HepG2 (cell line): ENCODE measurements at regions not wholly inside any gene's neighbourhood (a gene's known extent, or its start where the extent isn't known, plus 50 kb on each side); places are given as distances from the start of the nearest gene placed in this dataset.

Experiments
- ATAC-seq: fragments of 200-7000 bp; cut with Tn5 transposase; 3 replicates; pipeline ENCODE4 v1.9.1; 2020; ENCODE audit warnings: mild to moderate bottlenecking, moderate library complexity
- BruUV-seq: library from RNA; stranded (reverse); fragments of 400-500 nt; replicated peaks from 2 replicates; lab custom pipeline; 2021; lab: Mats Ljungman, UMichigan
- CTCF ChIA-PET: fragments of 300-600 bp; formaldehyde crosslinking; extraction: SDS; loops from one replicate; lab custom pipeline; 2021; ENCODE audit warnings: low total read pairs, inconsistent platforms, low intra/inter-chr PET ratio; lab: Yijun Ruan, JAX
- POLR2A ChIA-PET: fragments of 350-600 bp; sonication (Branson Sonifier 250); formaldehyde crosslinking; loops from one replicate; lab custom pipeline; 2020; ENCODE audit warnings: antibody characterized with exemption, inconsistent platforms; lab: Yijun Ruan, JAX
- DNase-seq: peaks from one replicate; pipeline ENCODE4 v3.0.0-alpha.2; 2015; ENCODE audit warnings: low spot score
- FAIRE-seq: peaks from 3 replicates; lab custom pipeline; 2011; peaks lifted over from hg19 to GRCh38; lab: Jason Lieb, UNC
- H2AFZ ChIP-seq: one replicate; pipeline ENCODE4 v1.6.1; 2011; ENCODE audit warnings: low read length, inconsistent platforms
- H3K27ac ChIP-seq: fragments of 300-600 bp; 3 replicates; pipeline ENCODE4 v1.8.0; 2011; ENCODE audit warnings: mixed run types, mild to moderate bottlenecking, mixed read lengths, low read length, inconsistent platforms; ENCODE audit not compliant: insufficient read depth; ENCODE audit errors: extremely low read length
- H3K27me3 ChIP-seq, 2 experiments: fragments of 200-600 bp in 1 of 2; 2 replicates in 1 of 2; 3 replicates in 1 of 2; pipeline versions ENCODE4 v1.6.0 to v1.8.0; 2011; ENCODE audit warnings: low read length in 2 of 2, mild to moderate bottlenecking in 2 of 2, moderate library complexity in 2 of 2, inconsistent platforms in 1 of 2; ENCODE audit not compliant: insufficient read depth in 2 of 2, control insufficient read depth in 1 of 2
- H3K36me3 ChIP-seq, 2 experiments: fragments of 200-600 bp in 1 of 2; replicated peaks in 1 of 2; 2 replicates in 1 of 2; 3 replicates in 1 of 2; pipeline versions ENCODE4 v1.5.1 to v1.8.0; 2011; ENCODE audit warnings: low read length in 2 of 2, inconsistent platforms in 1 of 2; ENCODE audit not compliant: insufficient read depth in 2 of 2, control insufficient read depth in 1 of 2
- H3K4me1 ChIP-seq: 2 replicates; pipeline ENCODE4 v1.5.1; 2012; ENCODE audit warnings: low read length, inconsistent platforms; ENCODE audit not compliant: insufficient read depth
- H3K4me2 ChIP-seq: 2 replicates; pipeline ENCODE4 v1.6.0; 2011; ENCODE audit warnings: low read depth, low read length, inconsistent platforms
- H3K4me3 ChIP-seq, 3 experiments: fragments of 200-600 bp in 1 of 3; sonication (generic), shearing (Covaris generic) in 1 of 3; replicated peaks in 1 of 3; 2 replicates each; pipeline ENCODE4 v1.5.1; 2011 to 2016; ENCODE audit warnings: low read length in 3 of 3, inconsistent platforms in 2 of 3, low read depth in 2 of 3, mild to moderate bottlenecking in 2 of 3, control low read depth in 1 of 3, mixed read lengths in 1 of 3; ENCODE audit not compliant: insufficient read depth in 1 of 3
- H3K79me2 ChIP-seq: one replicate; pipeline ENCODE4 v1.6.1; 2011; ENCODE audit warnings: low read length, inconsistent platforms; ENCODE audit not compliant: insufficient read depth
- H3K9ac ChIP-seq: 2 replicates; pipeline ENCODE4 v1.6.0; 2011; ENCODE audit warnings: mild to moderate bottlenecking, low read depth, low read length, inconsistent platforms; ENCODE audit not compliant: insufficient read depth
- H3K9me3 ChIP-seq: 2 replicates; pipeline ENCODE4 v1.5.1; 2012; ENCODE audit warnings: mild to moderate bottlenecking, low read length
- H4K20me1 ChIP-seq: 2 replicates; pipeline ENCODE4 v1.6.0; 2011; ENCODE audit warnings: inconsistent platforms, mild to moderate bottlenecking, low read length, moderate library complexity; ENCODE audit not compliant: insufficient read depth
- HNRNPL ChIP-seq: fragments of 200-400 bp; formaldehyde crosslinking; IDR thresholded peaks from 2 replicates; pipeline ENCODE4 v1.6.1; 2017; ENCODE audit warnings: mild to moderate bottlenecking, low read depth, low read length
- IRX3 ChIP-seq: sonication (generic); formaldehyde crosslinking; IDR thresholded peaks from 2 replicates; pipeline ENCODE4 v1.8.1; 2023; ENCODE audit warnings: mild to moderate bottlenecking, low read depth, missing genetic modification reagents, borderline replicate concordance
- MEIS2 ChIP-seq: sonication (generic); formaldehyde crosslinking; IDR thresholded peaks from 2 replicates; pipeline ENCODE4 v1.9.0; 2021; ENCODE audit warnings: mild to moderate bottlenecking, missing genetic modification reagents
- ZZZ3 ChIP-seq: sonication (generic); formaldehyde crosslinking; IDR thresholded peaks from 2 replicates; pipeline ENCODE4 v1.4.0; 2020; ENCODE audit warnings: missing genetic modification reagents, mild to moderate bottlenecking, borderline replicate concordance
- WGBS: methylation state at CpG from one replicate; pipeline ENCODE4 v1.1.6; 2017; ENCODE audit warnings: low lambda C conversion rate; 5-methylcytosine and 5-hydroxymethylcytosine counted together
- in situ Hi-C: cut with HindIII; loops from 2 replicates; pipeline ENCODE4 v1.10.0; 2017; ENCODE audit warnings: low pct_unique_long_range_greater_than_20kb; ENCODE audit not compliant: extremely low pct_ligation_motif_present
- intact Hi-C: fragments of 100-400 bp; cut with micrococcal nuclease; formaldehyde crosslinking; loops from one replicate; pipeline ENCODE4 v1.10.0; 2022; ENCODE audit not compliant: unreplicated experiment

DNA sequence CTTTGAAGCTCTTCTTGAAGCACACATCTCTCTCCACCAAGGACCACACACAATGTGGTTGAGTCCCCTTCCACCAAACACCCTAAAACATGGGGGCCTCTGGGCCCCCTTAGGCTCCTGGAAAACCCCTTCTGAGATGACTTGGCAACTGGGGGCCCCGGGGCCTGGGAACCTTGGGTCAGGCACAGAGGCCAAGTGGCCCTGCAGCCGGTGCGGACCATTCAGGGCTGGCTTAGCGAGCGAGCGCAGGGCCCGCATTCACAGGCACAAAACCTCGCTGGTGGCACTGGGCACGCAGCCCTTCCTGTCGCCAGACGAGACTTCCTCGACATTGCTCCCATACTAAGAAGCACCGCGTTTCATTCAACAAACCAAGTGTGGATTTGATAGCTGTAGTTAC, 111.2 kb upstream of the ID2 start:
- Histone ChIP-seq H3K36me3 (no peaks in the 10 kb centered on the region), H3K27ac (no peak overlapping the region), H3K27me3 (peaks cover 2 to 16% of the 10 kb centered on the region in 2 experiments; a peak in 4 of 5 replicates), H3K4me1 (peaks cover 48% of the 10 kb centered on the region), H3K9ac (no peak overlapping the region), H2AFZ (no peak overlapping the region), H4K20me1 (no peaks in the 10 kb centered on the region), H3K4me2 (no peak overlapping the region), H3K4me3 (no peak overlapping the region), H3K9me3 (no peaks in the 10 kb centered on the region), H3K79me2 (no peaks in the 10 kb centered on the region)
- no peak for TF ChIP-seq MEIS2 (CRISPR knock-in tag)
- 92% methylated on average over 14 of the region's 14 CpGs for WGBS
- POLR2A ChIA-PET = interaction anchor here (6.0 kb wide), 1 partner anchor 109 kb away, joined by 313 read pairs; the partner anchor contains the start of gene ID2
- CTCF ChIA-PET = no interaction called here
- intact Hi-C loops (loop anchor here (5.0 kb wide), 1 partner anchor 37 kb away; no protein-coding TSS in a partner anchor), in situ Hi-C loops (no loop called here)
- no TSS peak for BruUV-seq
- DNase-seq (no peak), ATAC-seq (no peak), FAIRE-seq (no peak)

DNA sequence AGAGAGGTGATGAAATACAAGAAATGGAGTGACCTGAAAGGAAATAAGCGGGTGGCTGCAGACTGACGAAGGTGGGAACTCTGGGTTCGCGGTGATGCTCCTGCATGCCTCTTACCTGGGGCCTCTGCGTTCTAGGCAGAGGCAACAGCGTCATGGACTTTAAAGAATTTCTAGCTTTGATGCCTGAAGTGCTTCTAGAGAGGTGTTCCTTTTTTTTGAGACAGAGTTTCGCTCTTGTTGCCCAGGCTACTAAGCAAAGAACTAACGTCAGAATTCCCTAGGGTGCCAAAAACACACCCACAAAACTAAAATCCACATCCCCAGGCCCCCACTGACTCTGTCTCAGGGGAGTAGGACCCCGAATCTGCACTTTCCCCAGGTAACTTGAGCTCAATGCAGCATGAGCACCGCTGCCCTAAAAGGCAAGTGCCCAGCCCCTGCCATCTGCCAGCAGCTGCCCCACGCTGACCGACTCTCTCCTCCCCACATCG, 110.5 kb upstream of the ID2 start:
- no peak overlapping the region for H2AFZ ChIP-seq
- no peaks in the 10 kb centered on the region for H3K9me3 ChIP-seq
- DNase-seq = no peak
- peaks cover 55% of the 10 kb centered on the region for H3K4me1 ChIP-seq
- CTCF ChIA-PET = no interaction called here
- no peaks in the 10 kb centered on the region for H3K79me2 ChIP-seq
- H3K36me3 ChIP-seq = no peaks in the 10 kb centered on the region
- FAIRE-seq = no peak
- intact Hi-C loops = loop anchor here (5.0 kb wide), 1 partner anchor 36 kb away; no protein-coding TSS in a partner anchor
- peak overlapping the region; percentile 92; the same call in 1 of the 2 replicates for H3K4me2 ChIP-seq
- H3K27ac ChIP-seq = no peak overlapping the region
- no peaks in the 10 kb centered on the region for H4K20me1 ChIP-seq
- POLR2A ChIA-PET = interaction anchor here (0.6 to 6.0 kb wide), 10 partner anchors 10 to 469 kb away, joined by 3 to 313 read pairs (median 4); partner anchors contain the start of gene ID2
- no peak overlapping the region for H3K9ac ChIP-seq
- 0 out of 2 replicates have a peak, but pooled peaks have one; percentile 28 for TF ChIP-seq HNRNPL
- no peak for TF ChIP-seq IRX3 (CRISPR knock-in tag)
- TF ChIP-seq ZZZ3 = peak; percentile 30; the same call in 1 of the 2 replicates
- TF ChIP-seq, all 625 proteins: peak for 2
- in situ Hi-C loops = no loop called here
- BruUV-seq = no TSS peak
- Histone ChIP-seq H3K4me3 (peak overlapping the region in 1 of 3 experiments; percentile 71; a peak in 1 of 6 replicates), H3K27me3 (peaks cover 2 to 9% of the 10 kb centered on the region in 2 experiments; a peak in 3 of 5 replicates)
- 67% methylated on average over 13 of the region's 13 CpGs for WGBS
- no peak for ATAC-seq
